Keratinocyte (primary cell): ENCODE measurements at regions not wholly inside any gene's neighbourhood (a gene's known extent, or its start where the extent isn't known, plus 50 kb on each side); places are given as distances from the start of the nearest gene placed in this dataset.

ENCODE experiments used
- DNase-seq: peaks from one replicate; pipeline ENCODE4 v3.0.0-alpha.2; 2011; ENCODE audit warnings: low read depth, missing footprints, low spot score
- FAIRE-seq: peaks from 2 replicates; lab custom pipeline; 2011; peaks lifted over from hg19 to GRCh38; lab: Jason Lieb, UNC
- H2AFZ ChIP-seq: 2 replicates; pipeline ENCODE4 v1.6.0; 2012; ENCODE audit warnings: low read length, control low read depth, inconsistent platforms; ENCODE audit not compliant: control insufficient read depth
- H3K27ac ChIP-seq: 2 replicates; pipeline ENCODE4 v1.5.1; 2011; ENCODE audit warnings: low read length; ENCODE audit not compliant: control insufficient read depth, insufficient read depth
- H3K27me3 ChIP-seq: 3 replicates; pipeline ENCODE4 v1.6.0; 2011; ENCODE audit warnings: low read length; ENCODE audit not compliant: control insufficient read depth, insufficient read depth; ENCODE audit errors: extremely low read depth
- H3K36me3 ChIP-seq, 2 experiments: 2 replicates in 1 of 2; 3 replicates in 1 of 2; pipeline ENCODE4 v1.5.1; 2011; ENCODE audit warnings: low read length in 2 of 2, mild to moderate bottlenecking in 1 of 2; ENCODE audit not compliant: control insufficient read depth in 2 of 2, insufficient read depth in 2 of 2; ENCODE audit errors: extremely low read depth in 1 of 2
- H3K4me1 ChIP-seq: 3 replicates; pipeline ENCODE4 v1.5.1; 2011; ENCODE audit warnings: low read length; ENCODE audit not compliant: control insufficient read depth, insufficient read depth; ENCODE audit errors: extremely low read depth
- H3K4me2 ChIP-seq: 3 replicates; pipeline ENCODE4 v1.6.0; 2011; ENCODE audit warnings: low read depth, low read length; ENCODE audit not compliant: control insufficient read depth, insufficient read depth; ENCODE audit errors: extremely low read depth
- H3K4me3 ChIP-seq, 3 experiments: fragments of 200-600 bp in 1 of 3; sonication (generic) in 1 of 3; 2 replicates in 2 of 3; 3 replicates in 1 of 3; pipeline ENCODE4 v1.5.1; 2011 to 2016; ENCODE audit warnings: low read length in 3 of 3, mild to moderate bottlenecking in 3 of 3, control low read depth in 2 of 3, inconsistent platforms in 1 of 3, low read depth in 1 of 3, mixed read lengths in 1 of 3, mixed run types in 1 of 3, moderate library complexity in 1 of 3; ENCODE audit not compliant: control insufficient read depth in 2 of 3, insufficient read depth in 2 of 3; ENCODE audit errors: extremely low read depth in 1 of 3
- H3K79me2 ChIP-seq: 2 replicates; pipeline ENCODE4 v1.6.0; 2012; ENCODE audit warnings: low read length; ENCODE audit not compliant: control insufficient read depth, insufficient read depth
- H3K9ac ChIP-seq: 3 replicates; pipeline ENCODE4 v1.6.0; 2011; ENCODE audit warnings: low read length; ENCODE audit not compliant: control insufficient read depth, insufficient read depth; ENCODE audit errors: extremely low read depth
- H3K9me1 ChIP-seq: 3 replicates; pipeline ENCODE4 v1.6.0; 2011; ENCODE audit warnings: low read length; ENCODE audit not compliant: control insufficient read depth, insufficient read depth; ENCODE audit errors: extremely low read depth
- H3K9me3 ChIP-seq: 2 replicates; pipeline ENCODE4 v1.5.1; 2012; ENCODE audit warnings: low read depth, low read length; ENCODE audit not compliant: control insufficient read depth
- H4K20me1 ChIP-seq: 3 replicates; pipeline ENCODE4 v1.6.0; 2011; ENCODE audit warnings: low read length; ENCODE audit not compliant: control insufficient read depth, insufficient read depth; ENCODE audit errors: extremely low read depth
- CTCF ChIP-seq, 3 experiments: IDR thresholded peaks in 1 of 3; conservative IDR thresholded peaks in 1 of 3; optimal IDR thresholded peaks in 1 of 3; 2 replicates in 2 of 3; 3 replicates in 1 of 3; pipeline versions ENCODE3 to v1.5.1; 2011; ENCODE audit warnings: low read length in 3 of 3, mild to moderate bottlenecking in 3 of 3, moderate library complexity in 2 of 3, control low read depth in 1 of 3, inconsistent platforms in 1 of 3; ENCODE audit not compliant: insufficient read depth in 2 of 3; ENCODE audit errors: extremely low read depth in 1 of 3
- EZH2 ChIP-seq: IDR thresholded peaks from one replicate; pipeline ENCODE4 v1.6.1; 2012; ENCODE audit warnings: inconsistent platforms, mild to moderate bottlenecking, low read length, moderate library complexity
- dilution Hi-C: fragments of 300-500 bp; cut with MboI; formaldehyde crosslinking; loops from one replicate; pipeline ENCODE4 v1.7.0; 2020; ENCODE audit warnings: low sequenced_read_pairs; ENCODE audit not compliant: extremely low pct_ligation_motif_present

GRCh38 chr6:11323666-11324452 lies 91.4 kb upstream of the NEDD9 start:
- DNase-seq (no peak), FAIRE-seq (no peak)
- no peak overlapping the region for H3K9ac ChIP-seq
- H2AFZ ChIP-seq = peak overlapping the region; percentile 27
- no peak overlapping the region for H3K4me3 ChIP-seq
- no peaks in the 10 kb centered on the region for H3K79me2 ChIP-seq
- H3K9me3 ChIP-seq = no peaks in the 10 kb centered on the region
- H3K36me3 ChIP-seq = no peaks in the 10 kb centered on the region
- H3K4me1 ChIP-seq = peaks cover 8% of the 10 kb centered on the region
- TF ChIP-seq EZH2 = no peak
- TF ChIP-seq CTCF (optimal IDR thresholded peaks at IDR 0.05 in 1 of 3, IDR thresholded peaks at IDR 0.05 in 1 of 3, conservative IDR thresholded peaks at IDR 0.05 in 1 of 3; ENCODE audit: extremely low read depth in 1 of 3, insufficient read depth in 2 of 3, low read length in 3 of 3) = no peak
- H3K27me3 ChIP-seq = no peaks in the 10 kb centered on the region
- no peaks in the 10 kb centered on the region for H3K9me1 ChIP-seq
- no peak overlapping the region for H3K4me2 ChIP-seq
- no peak overlapping the region for H3K27ac ChIP-seq
- H4K20me1 ChIP-seq = no peaks in the 10 kb centered on the region
- dilution Hi-C loops = no loop called here

GRCh38 chr6:11322252-11322885 lies 89.9 kb upstream of the NEDD9 start:
- H3K4me3 ChIP-seq = no peak overlapping the region
- peaks cover 19% of the 10 kb centered on the region for H3K4me1 ChIP-seq
- no peak overlapping the region for H3K27ac ChIP-seq
- TF ChIP-seq CTCF (optimal IDR thresholded peaks at IDR 0.05 in 1 of 3, IDR thresholded peaks at IDR 0.05 in 1 of 3, conservative IDR thresholded peaks at IDR 0.05 in 1 of 3; ENCODE audit: extremely low read depth in 1 of 3, insufficient read depth in 2 of 3, low read length in 3 of 3) = no peak
- no peak for TF ChIP-seq EZH2
- no peak overlapping the region for H3K9ac ChIP-seq
- H3K36me3 ChIP-seq = no peaks in the 10 kb centered on the region
- H3K9me3 ChIP-seq = no peaks in the 10 kb centered on the region
- no peaks in the 10 kb centered on the region for H3K79me2 ChIP-seq
- dilution Hi-C loops = no loop called here
- no peaks in the 10 kb centered on the region for H4K20me1 ChIP-seq
- DNase-seq = no peak
- no peak overlapping the region for H3K4me2 ChIP-seq
- no peak for FAIRE-seq
- H3K9me1 ChIP-seq = no peaks in the 10 kb centered on the region
- H3K27me3 ChIP-seq = no peaks in the 10 kb centered on the region
- no peak overlapping the region for H2AFZ ChIP-seq
